ENCODE measurements at regions not wholly inside any gene's neighbourhood (a gene's known extent, or its start where the extent isn't known, plus 50 kb on each side); places are given as distances from the start of the nearest gene placed in this dataset.
"Not testable (repeated sequence)": the region's sequence is repeated elsewhere in the genome, so short reads cannot be mapped to it uniquely, and the experiment has no call there.

GRCh38 chr2:180823546-180824141 lies 156.8 kb upstream of the UBE2E3 start:
- no peak for DNase-seq (ENCODE audit: low read depth in 1 of 2, low spot score in 1 of 2)
- Histone ChIP-seq H3K27ac (replicated peaks) (no peak overlapping the region), H3K4me3 (replicated peaks; ENCODE audit: insufficient read depth, low read length) (no peak overlapping the region), H3K27me3 (ENCODE audit: insufficient read depth, poor library complexity, severe bottlenecking) (no peaks in the 10 kb centered on the region)
- TF ChIP-seq SPI1 (IDR thresholded peaks at IDR 0.05; ENCODE audit: borderline replicate concordance, low read depth) (no peak), GABPA (IDR thresholded peaks at IDR 0.05; ENCODE audit: low read depth) (no peak)

DNA sequence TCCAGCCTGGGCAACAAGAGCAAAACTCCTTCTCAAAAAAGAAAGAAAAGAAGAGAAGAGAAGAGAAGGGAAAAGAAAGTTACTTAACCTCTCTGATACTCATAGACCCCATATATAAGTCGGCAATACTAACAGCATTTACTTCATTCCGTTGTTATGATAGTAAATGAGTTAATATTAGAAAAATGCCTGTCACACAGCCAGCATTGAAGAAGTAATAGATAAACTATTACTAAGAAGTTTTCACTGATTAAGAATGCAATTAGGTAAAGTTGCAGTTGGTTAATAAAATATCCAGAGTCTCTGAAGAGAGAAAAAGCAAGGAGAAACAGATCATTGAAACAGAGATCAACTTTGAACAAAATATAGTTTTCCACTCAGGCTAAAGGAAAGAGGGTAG lies 161.3 kb upstream of the UBE2E3 start:
- Histone ChIP-seq H3K27me3 (ENCODE audit: insufficient read depth, poor library complexity, severe bottlenecking) (no peaks in the 10 kb centered on the region), H3K27ac (replicated peaks) (no peak overlapping the region), H3K4me3 (replicated peaks; ENCODE audit: insufficient read depth, low read length) (no peak overlapping the region)
- TF ChIP-seq SPI1 (IDR thresholded peaks at IDR 0.05; ENCODE audit: borderline replicate concordance, low read depth) (no peak), POLR2AphosphoS5 (IDR thresholded peaks at IDR 0.05; ENCODE audit: low read depth) (no peak), GABPA (IDR thresholded peaks at IDR 0.05; ENCODE audit: low read depth) (no peak), CTCF (IDR thresholded peaks at IDR 0.05; ENCODE audit: insufficient read depth, low read length) (no peak)
- TF ChIP-seq, protein P1, sequence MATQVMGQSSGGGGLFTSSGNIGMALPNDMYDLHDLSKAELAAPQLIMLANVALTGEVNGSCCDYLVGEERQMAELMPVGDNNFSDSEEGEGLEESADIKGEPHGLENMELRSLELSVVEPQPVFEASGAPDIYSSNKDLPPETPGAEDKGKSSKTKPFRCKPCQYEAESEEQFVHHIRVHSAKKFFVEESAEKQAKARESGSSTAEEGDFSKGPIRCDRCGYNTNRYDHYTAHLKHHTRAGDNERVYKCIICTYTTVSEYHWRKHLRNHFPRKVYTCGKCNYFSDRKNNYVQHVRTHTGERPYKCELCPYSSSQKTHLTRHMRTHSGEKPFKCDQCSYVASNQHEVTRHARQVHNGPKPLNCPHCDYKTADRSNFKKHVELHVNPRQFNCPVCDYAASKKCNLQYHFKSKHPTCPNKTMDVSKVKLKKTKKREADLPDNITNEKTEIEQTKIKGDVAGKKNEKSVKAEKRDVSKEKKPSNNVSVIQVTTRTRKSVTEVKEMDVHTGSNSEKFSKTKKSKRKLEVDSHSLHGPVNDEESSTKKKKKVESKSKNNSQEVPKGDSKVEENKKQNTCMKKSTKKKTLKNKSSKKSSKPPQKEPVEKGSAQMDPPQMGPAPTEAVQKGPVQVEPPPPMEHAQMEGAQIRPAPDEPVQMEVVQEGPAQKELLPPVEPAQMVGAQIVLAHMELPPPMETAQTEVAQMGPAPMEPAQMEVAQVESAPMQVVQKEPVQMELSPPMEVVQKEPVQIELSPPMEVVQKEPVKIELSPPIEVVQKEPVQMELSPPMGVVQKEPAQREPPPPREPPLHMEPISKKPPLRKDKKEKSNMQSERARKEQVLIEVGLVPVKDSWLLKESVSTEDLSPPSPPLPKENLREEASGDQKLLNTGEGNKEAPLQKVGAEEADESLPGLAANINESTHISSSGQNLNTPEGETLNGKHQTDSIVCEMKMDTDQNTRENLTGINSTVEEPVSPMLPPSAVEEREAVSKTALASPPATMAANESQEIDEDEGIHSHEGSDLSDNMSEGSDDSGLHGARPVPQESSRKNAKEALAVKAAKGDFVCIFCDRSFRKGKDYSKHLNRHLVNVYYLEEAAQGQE (IDR thresholded peaks at IDR 0.05; ENCODE audit: insufficient replicate concordance, low read depth) = no peak
- DNase-seq (ENCODE audit: low read depth in 1 of 2, low spot score in 1 of 2) = no peak

- DNase-seq (ENCODE audit: low read depth in 1 of 2, low spot score in 1 of 2); H3K27ac ChIP-seq (replicated peaks); H3K27me3 ChIP-seq (ENCODE audit: insufficient read depth, poor library complexity, severe bottlenecking); H3K4me3 ChIP-seq (replicated peaks; ENCODE audit: insufficient read depth, low read length): not testable (repeated sequence)
Observed at GRCh38 chr2:180818700-180819099, 161.7 kb upstream of the UBE2E3 start.

DNA sequence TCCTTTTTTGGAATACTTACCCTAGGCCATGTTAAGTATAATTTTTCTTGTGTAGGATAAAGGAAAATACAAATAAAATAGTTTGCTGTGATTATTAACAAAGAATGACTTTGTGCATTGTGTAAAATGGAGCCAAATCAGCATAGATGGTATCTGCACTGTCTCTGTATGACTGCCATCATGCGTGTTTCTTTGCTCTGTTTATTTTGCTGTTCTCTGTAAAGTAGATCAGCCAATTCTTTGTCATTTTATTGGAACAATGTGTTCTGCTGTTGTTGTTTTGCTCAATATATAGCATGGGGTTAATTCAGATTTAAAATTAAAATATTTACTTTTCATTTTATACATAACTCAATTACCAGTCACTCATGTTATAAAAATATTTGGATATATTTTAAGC lies 181.3 kb upstream of the UBE2E3 start:
- H3K27me3 ChIP-seq (ENCODE audit: insufficient read depth, poor library complexity, severe bottlenecking) = no peaks in the 10 kb centered on the region
- TF ChIP-seq SPI1 (IDR thresholded peaks at IDR 0.05; ENCODE audit: borderline replicate concordance, low read depth) = no peak
- no peak for TF ChIP-seq GABPA (IDR thresholded peaks at IDR 0.05; ENCODE audit: low read depth)
- no peak for DNase-seq (ENCODE audit: low read depth in 1 of 2, low spot score in 1 of 2)
- no peak overlapping the region for H3K27ac ChIP-seq (replicated peaks)
- no peak overlapping the region for H3K4me3 ChIP-seq (replicated peaks; ENCODE audit: insufficient read depth, low read length)

DNA sequence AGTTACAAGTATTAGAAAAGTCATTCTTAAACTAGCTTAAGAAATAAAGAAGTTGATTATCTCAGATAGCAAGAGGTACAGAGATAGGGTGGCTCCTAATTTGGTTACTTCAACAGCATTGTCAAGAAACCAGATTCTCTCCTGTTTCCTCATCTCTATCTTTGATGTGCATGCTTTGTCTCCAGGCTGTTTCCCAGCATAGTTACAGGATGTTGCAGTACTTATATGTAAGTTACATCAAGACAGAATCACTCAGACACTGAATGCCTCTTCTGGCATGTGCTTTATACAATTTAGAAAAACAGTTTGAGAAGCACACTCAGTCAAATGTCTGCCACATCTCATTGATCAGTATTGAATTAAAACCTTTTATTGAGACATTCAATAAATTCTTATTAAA lies 189.5 kb upstream of the UBE2E3 start:
- Histone ChIP-seq H3K4me3 (replicated peaks; ENCODE audit: insufficient read depth, low read length) (no peak overlapping the region), H3K27ac (replicated peaks) (no peak overlapping the region), H3K27me3 (ENCODE audit: insufficient read depth, poor library complexity, severe bottlenecking) (no peaks in the 10 kb centered on the region)
- no peak for TF ChIP-seq SPI1 (IDR thresholded peaks at IDR 0.05; ENCODE audit: borderline replicate concordance, low read depth)
- TF ChIP-seq, protein P1 (IDR thresholded peaks at IDR 0.05; ENCODE audit: insufficient replicate concordance, low read depth) = no peak
- no peak for DNase-seq (ENCODE audit: low read depth in 1 of 2, low spot score in 1 of 2)

DNA sequence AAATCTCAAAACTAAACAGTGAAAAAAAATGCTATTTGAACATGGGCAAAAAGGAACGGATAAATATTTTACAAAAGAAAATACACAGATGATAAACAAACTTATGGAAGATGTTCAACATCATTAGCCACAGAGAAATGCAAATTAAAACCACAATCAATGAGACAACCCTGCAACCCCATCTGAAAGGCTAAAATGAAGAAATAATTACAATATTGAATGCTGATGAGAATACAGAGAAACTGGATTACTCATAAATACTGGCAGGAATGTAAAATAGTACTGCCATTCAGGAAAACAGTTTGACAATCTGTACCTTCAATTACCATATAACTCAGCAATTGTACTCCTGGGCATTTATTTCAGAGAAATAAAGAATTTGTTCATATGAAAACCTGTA lies 193.1 kb upstream of the UBE2E3 start:
- no peak overlapping the region for H3K4me3 ChIP-seq (replicated peaks; ENCODE audit: insufficient read depth, low read length)
- DNase-seq (ENCODE audit: low read depth in 1 of 2, low spot score in 1 of 2) = no peak

More for the DNA sequence above, 193.1 kb upstream of the UBE2E3 start:
- TF ChIP-seq, protein P1 (IDR thresholded peaks at IDR 0.05; ENCODE audit: insufficient replicate concordance, low read depth) = no peak
- no peak for TF ChIP-seq POLR2AphosphoS5 (IDR thresholded peaks at IDR 0.05; ENCODE audit: low read depth)
- Histone ChIP-seq H3K27ac (replicated peaks) (no peak overlapping the region), H3K27me3 (ENCODE audit: insufficient read depth, poor library complexity, severe bottlenecking) (no peaks in the 10 kb centered on the region)
